ACC112 (cell line): ENCODE measurements at regions not wholly inside any gene's neighbourhood (a gene's known extent, or its start where the extent isn't known, plus 50 kb on each side); places are given as distances from the start of the nearest gene placed in this dataset.
A peak's percentile ranks its signal among the peaks of the same experiment; 100 is the strongest.

Experiments
- H2AFZ ChIP-seq: fragments of 200-600 bp; sonication (generic); one replicate; pipeline ENCODE4 v1.6.0; 2017; ENCODE audit warnings: antibody characterized with exemption, low read length; ENCODE audit not compliant: unreplicated experiment
- H3K27ac ChIP-seq: fragments of 200-600 bp; sonication (generic); 2 replicates; pipeline ENCODE4 v1.5.1; 2014; ENCODE audit warnings: low read depth, mild to moderate bottlenecking, antibody characterized with exemption, low read length, moderate library complexity
- H3K27me3 ChIP-seq: fragments of 200-600 bp; sonication (generic); 2 replicates; pipeline ENCODE4 v1.6.1; 2014; ENCODE audit warnings: mild to moderate bottlenecking, antibody characterized with exemption, low read length, moderate library complexity, mixed read lengths; ENCODE audit not compliant: insufficient read depth
- H3K36me3 ChIP-seq: fragments of 200-600 bp; sonication (generic); 2 replicates; pipeline ENCODE4 v1.6.1; 2016; ENCODE audit warnings: mild to moderate bottlenecking, antibody characterized with exemption, low read length, moderate library complexity, mixed read lengths; ENCODE audit not compliant: insufficient read depth
- H3K4me1 ChIP-seq: fragments of 200-600 bp; sonication (generic); one replicate; pipeline ENCODE4 v1.6.1; 2016; ENCODE audit warnings: low read length, mixed read lengths; ENCODE audit not compliant: insufficient read depth, unreplicated experiment, control insufficient read depth
- H3K4me3 ChIP-seq: fragments of 200-600 bp; sonication (generic); 2 replicates; pipeline ENCODE4 v1.5.1; 2014; ENCODE audit warnings: mild to moderate bottlenecking, low read depth, low read length
- H3K79me2 ChIP-seq: fragments of 200-600 bp; sonication (generic); one replicate; pipeline ENCODE4 v1.6.0; 2016; ENCODE audit warnings: low read length; ENCODE audit not compliant: control insufficient read depth, unreplicated experiment, insufficient read depth

DNA sequence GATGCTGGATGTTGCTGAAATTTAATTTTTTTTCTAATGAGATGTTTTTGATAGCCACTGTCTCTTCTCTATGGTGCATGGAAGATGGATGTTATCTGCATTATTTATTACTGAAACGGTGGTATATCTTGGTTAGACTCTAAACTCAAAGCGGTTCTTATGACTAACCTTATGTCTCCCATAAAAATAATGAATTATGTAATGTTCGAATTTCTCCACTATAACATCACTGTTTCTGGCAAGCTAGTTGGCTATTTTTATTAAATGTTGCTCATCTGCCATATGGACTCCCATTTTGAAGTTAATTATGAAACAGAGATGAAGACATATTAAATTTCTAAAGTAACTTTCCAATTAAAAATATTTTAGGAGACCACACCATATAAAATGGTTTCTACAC, 808.6 kb upstream of the ADGRL4 start:
- H3K4me1 ChIP-seq: peaks cover 10% of the 10 kb centered on the region

GRCh38 chr1:79811173-79811572, 804.6 kb upstream of the ADGRL4 start:
- H3K27ac ChIP-seq: peak overlapping the region; percentile 80

More for the DNA sequence above, 808.6 kb upstream of the ADGRL4 start:
- Histone ChIP-seq H2AFZ (no peak overlapping the region), H3K79me2 (no peaks in the 10 kb centered on the region), H3K27ac (no peak overlapping the region), H3K4me3 (no peak overlapping the region), H3K36me3 (no peaks in the 10 kb centered on the region), H3K27me3 (no peaks in the 10 kb centered on the region)

DNA sequence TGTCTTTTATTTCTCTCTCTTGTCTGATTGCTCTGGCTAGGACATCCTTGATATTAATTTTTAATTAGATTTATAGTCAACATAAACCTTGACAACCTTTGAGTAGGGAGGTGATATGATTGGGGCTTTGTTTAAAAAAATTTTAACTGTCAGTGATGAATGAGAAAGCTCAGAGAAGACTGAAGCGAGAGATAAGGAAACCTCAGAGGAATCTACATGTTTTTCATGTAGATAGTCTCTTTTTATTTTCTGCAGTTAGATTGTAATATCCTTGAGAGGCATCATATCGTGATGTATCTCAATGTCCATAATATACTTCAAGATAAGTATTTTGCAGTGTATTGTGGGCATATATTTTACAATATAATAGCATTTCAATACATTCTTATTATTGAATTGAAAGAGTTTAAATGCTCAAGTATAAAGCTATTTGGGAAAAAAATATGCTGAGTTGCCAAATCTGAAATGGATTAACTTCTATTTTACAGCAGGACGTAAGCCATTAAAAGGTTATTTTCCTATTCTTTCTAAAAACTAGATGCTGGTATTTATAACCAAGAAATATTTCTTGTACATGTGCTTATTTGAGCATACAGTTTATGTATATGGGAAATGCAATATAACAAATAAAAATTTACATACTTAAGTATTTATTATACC, 802.4 kb upstream of the ADGRL4 start:
- Histone ChIP-seq H3K36me3 (no peaks in the 10 kb centered on the region), H3K4me1 (peaks cover 10% of the 10 kb centered on the region), H3K4me3 (no peak overlapping the region), H2AFZ (no peak overlapping the region), H3K27me3 (no peaks in the 10 kb centered on the region), H3K27ac (no peak overlapping the region), H3K79me2 (no peaks in the 10 kb centered on the region)

More at GRCh38 chr1:79811173-79811572, 804.6 kb upstream of the ADGRL4 start:
- Histone ChIP-seq H3K27me3 (no peaks in the 10 kb centered on the region), H3K36me3 (no peaks in the 10 kb centered on the region), H2AFZ (peak overlapping the region; percentile 48), H3K79me2 (no peaks in the 10 kb centered on the region), H3K4me1 (peaks cover 10% of the 10 kb centered on the region), H3K4me3 (peak overlapping the region; percentile 45; the same call in 1 of the 2 replicates)

DNA sequence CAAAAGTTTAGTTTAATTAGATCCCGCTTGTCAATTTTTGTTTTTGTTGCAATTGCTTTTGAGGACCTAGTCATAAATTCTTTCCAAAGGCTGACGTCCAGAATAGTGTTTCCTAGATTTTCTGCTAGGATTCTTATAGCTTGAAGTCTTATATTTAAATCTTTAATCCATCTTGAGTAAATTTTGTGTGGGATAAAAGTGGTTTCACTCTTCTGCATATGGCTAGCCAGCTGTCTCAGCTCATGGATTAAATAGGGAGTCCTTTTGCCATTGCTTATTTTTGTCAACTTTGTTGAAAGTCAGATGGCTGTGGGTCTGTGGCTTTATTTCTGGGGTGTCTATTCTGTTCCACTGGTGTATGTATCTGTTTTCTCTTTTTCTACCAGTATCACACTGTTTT, 801.3 kb upstream of the ADGRL4 start:
- no peaks in the 10 kb centered on the region for H3K36me3 ChIP-seq
- H2AFZ ChIP-seq: no peak overlapping the region
- H3K79me2 ChIP-seq: no peaks in the 10 kb centered on the region
- H3K4me3 ChIP-seq: no peak overlapping the region
- H3K27ac ChIP-seq: no peak overlapping the region
- H3K27me3 ChIP-seq: no peaks in the 10 kb centered on the region
- H3K4me1 ChIP-seq: peaks cover 10% of the 10 kb centered on the region

GRCh38 chr1:79797487-79797886, 791.0 kb upstream of the ADGRL4 start:
- no peaks in the 10 kb centered on the region for H3K36me3 ChIP-seq
- no peaks in the 10 kb centered on the region for H3K27me3 ChIP-seq

GRCh38 chr1:79796434-79796833, 789.9 kb upstream of the ADGRL4 start:
- Histone ChIP-seq H3K27me3 (no peaks in the 10 kb centered on the region), H3K4me3 (no peak overlapping the region), H3K36me3 (no peaks in the 10 kb centered on the region), H2AFZ (no peak overlapping the region), H3K79me2 (no peaks in the 10 kb centered on the region), H3K4me1 (no peaks in the 10 kb centered on the region), H3K27ac (no peak overlapping the region)

More at GRCh38 chr1:79797487-79797886, 791.0 kb upstream of the ADGRL4 start:
- Histone ChIP-seq H3K4me3 (no peak overlapping the region), H3K79me2 (no peaks in the 10 kb centered on the region), H3K4me1 (no peaks in the 10 kb centered on the region), H3K27ac (no peak overlapping the region), H2AFZ (no peak overlapping the region)

- Histone ChIP-seq H3K4me3 (no peak overlapping the region), H3K79me2 (no peaks in the 10 kb centered on the region), H3K4me1 (no peaks in the 10 kb centered on the region), H3K36me3 (no peaks in the 10 kb centered on the region), H3K27ac (no peak overlapping the region), H2AFZ (no peak overlapping the region), H3K27me3 (no peaks in the 10 kb centered on the region)
Measured at GRCh38 chr1:79792219-79792930, 785.8 kb upstream of the ADGRL4 start.

- no peaks in the 10 kb centered on the region for H3K36me3 ChIP-seq
- H3K79me2 ChIP-seq: no peaks in the 10 kb centered on the region
- H3K27me3 ChIP-seq: no peaks in the 10 kb centered on the region
- H3K4me3 ChIP-seq: no peak overlapping the region
- no peaks in the 10 kb centered on the region for H3K4me1 ChIP-seq
- no peak overlapping the region for H3K27ac ChIP-seq
- H2AFZ ChIP-seq: no peak overlapping the region
Measured at GRCh38 chr1:79791488-79792218, 785.1 kb upstream of the ADGRL4 start.

DNA sequence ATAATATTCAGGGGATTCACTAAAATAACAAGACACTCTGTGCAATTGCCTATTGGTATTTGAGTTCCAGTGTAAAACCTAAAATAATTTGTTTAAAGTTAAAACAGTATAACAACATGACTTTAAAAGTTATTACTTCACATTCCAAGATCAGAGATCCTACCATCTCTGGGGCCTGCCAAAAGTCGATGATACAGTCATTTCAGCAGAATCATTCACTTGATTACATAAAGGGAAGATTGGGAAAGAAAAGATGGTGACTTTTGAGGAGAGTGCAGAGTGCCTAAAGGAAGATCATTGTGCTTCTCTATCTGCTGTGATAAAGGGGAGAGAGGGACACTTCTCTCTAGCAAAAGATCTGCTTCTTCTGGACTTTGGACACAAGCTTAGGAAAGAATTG, 784.4 kb upstream of the ADGRL4 start:
- H3K4me1 ChIP-seq: no peaks in the 10 kb centered on the region
- no peaks in the 10 kb centered on the region for H3K79me2 ChIP-seq
- no peaks in the 10 kb centered on the region for H3K36me3 ChIP-seq
- H3K27me3 ChIP-seq: no peaks in the 10 kb centered on the region
- no peak overlapping the region for H3K4me3 ChIP-seq
- H2AFZ ChIP-seq: no peak overlapping the region
- H3K27ac ChIP-seq: no peak overlapping the region

DNA sequence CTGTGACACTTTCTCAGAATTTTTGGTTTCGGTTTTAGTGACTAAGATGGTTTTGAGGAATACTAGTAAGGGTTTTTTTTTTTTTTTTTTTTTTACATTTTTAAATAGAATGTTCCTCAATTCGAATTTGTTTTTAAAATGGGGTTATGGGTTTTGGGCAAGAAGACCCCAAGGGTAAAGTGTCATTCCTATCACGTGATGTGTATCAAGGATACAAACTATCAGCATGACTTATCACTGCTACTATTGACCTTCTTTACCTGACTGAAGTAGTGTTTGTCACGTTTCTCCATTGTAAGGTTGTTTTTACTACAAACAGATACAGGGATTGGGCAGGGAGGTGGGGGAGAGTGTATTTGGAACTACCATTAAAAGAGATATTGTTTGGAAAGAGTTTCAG, 781.1 kb upstream of the ADGRL4 start:
- Histone ChIP-seq H2AFZ (no peak overlapping the region), H3K27ac (no peak overlapping the region), H3K4me3 (no peak overlapping the region), H3K4me1 (no peaks in the 10 kb centered on the region), H3K36me3 (no peaks in the 10 kb centered on the region), H3K79me2 (no peaks in the 10 kb centered on the region), H3K27me3 (no peaks in the 10 kb centered on the region)
